Astrocyte of the spinal cord (primary cell): ENCODE measurements at regions not wholly inside any gene's neighbourhood (a gene's known extent, or its start where the extent isn't known, plus 50 kb on each side); places are given as distances from the start of the nearest gene placed in this dataset.

ENCODE experiments used
- DNase-seq: peaks from one replicate; pipeline ENCODE4 v3.0.0; 2011; ENCODE audit warnings: low read depth, low spot score
- H3K4me3 ChIP-seq: 2 replicates; pipeline ENCODE4 v1.5.1; 2011; ENCODE audit warnings: low read depth, mild to moderate bottlenecking, low read length, moderate library complexity
- CTCF ChIP-seq: IDR thresholded peaks from 2 replicates; pipeline ENCODE4 v1.5.1; 2012; ENCODE audit warnings: low read depth, mild to moderate bottlenecking, low read length, inconsistent platforms
- in situ Hi-C: cut with HindIII; loops from 2 replicates; pipeline ENCODE4 v1.10.0; 2017; ENCODE audit warnings: low sequenced_read_pairs

DNA sequence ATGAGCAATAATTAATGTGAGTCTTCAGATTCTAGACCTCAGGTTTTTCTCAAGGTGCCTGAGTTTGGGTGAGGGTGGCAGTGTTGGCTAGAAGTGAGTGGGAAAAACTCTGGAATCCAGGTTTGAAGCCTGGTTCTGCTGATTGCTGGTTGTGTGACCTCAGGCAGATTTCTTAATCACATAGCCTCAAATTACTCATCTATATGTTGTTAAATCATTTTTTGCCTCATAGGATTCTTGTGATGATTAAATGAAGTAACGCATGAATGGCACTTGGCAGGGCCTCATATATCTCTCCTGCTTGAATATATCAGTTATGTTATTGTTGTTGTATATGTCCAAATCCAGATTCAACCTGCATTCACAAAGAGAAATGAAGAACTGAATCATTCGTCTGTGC lies 60.5 kb downstream of the NR2F2 start:
- in situ Hi-C loops, result no loop called here
- no peak for DNase-seq
- no peak overlapping the region for H3K4me3 ChIP-seq
- no peak for TF ChIP-seq CTCF

DNA sequence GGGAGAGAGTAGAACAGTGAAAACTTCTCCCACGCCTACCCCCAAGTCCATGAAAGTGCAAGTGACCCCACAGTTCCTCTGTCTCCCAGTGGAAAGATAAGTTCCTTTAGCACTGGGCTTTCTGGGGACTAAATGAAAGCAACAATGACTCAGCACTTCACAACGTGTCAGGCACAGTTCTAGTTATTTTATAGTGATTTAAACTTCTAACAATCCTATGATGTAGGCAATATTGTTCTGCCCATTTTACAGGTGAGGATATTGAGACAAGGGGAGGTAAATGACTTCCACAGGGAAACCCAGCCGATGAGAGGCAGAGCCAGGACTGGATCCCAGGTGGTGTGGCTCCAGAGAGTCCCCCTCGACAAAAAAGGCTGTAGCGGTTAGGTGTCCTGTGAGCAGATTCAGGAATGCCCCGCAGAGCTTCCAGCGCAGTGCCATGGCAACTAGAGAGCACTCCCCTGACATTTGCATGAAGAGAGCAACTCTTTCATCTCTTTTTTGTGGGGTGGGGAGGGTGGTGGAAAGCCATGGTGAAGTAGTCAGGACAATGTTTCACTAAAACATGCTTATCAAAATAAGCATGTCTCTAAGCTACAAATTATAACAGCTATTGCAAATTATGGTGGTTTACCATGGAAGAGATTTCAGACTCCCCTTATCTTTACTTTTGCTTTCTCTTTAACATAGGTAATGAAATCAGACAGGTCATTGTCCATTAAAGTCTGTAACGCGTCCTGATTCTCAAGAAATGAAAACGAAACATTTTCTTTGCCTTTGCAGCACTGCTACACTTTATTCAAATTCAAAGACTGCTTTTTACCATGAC lies 62.1 kb downstream of the NR2F2 start:
- DNase-seq, result no peak
- TF ChIP-seq CTCF, result no peak
- in situ Hi-C loops, result no loop called here
- no peak overlapping the region for H3K4me3 ChIP-seq

DNA sequence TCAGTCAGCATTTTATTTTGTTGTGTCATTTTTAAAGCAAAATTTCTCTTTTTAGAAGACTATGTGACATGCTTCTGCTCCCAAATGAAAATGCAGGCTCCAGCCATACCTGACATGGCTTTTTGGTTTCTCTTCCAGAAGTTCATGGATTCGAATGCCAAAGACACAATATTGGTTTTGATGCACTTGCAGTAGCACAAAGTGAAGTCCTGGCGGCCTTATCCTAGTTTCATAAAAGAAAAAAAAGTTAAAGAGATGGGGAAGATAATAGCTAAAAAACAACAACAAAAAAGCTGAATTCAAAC lies 62.7 kb downstream of the NR2F2 start:
- TF ChIP-seq CTCF, result no peak
- DNase-seq, result no peak
- no peak overlapping the region for H3K4me3 ChIP-seq
- in situ Hi-C loops, result no loop called here

GRCh38 chr15:96395687-96396086 lies 65.2 kb downstream of the NR2F2 start:
- in situ Hi-C loops, result no loop called here
- TF ChIP-seq CTCF, result no peak
- no peak for DNase-seq
- H3K4me3 ChIP-seq, result no peak overlapping the region

GRCh38 chr15:96398776-96399175 lies 68.3 kb downstream of the NR2F2 start:
- no peak for TF ChIP-seq CTCF
- DNase-seq, result no peak
- no peak overlapping the region for H3K4me3 ChIP-seq
- in situ Hi-C loops, result no loop called here

DNA sequence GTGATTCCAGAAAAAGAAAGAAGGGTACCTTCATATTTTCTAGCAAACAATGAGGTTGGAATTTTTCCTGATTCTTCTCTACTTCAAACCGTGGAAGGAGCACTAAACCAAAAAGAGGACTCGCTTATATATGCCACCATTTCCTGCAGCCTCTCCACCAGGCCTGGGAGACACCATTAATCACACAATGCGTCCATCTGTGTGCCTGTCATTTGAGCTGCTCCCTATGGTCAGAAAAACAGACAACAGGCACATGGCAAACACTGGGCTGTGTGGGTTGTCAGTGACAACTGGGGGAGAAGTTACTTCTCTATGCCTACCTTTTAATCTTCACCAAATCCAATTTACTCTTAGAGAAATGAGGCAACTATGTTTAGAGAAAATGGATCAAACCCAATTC lies 71.9 kb downstream of the NR2F2 start:
- no peak for TF ChIP-seq CTCF
- DNase-seq, result no peak
- in situ Hi-C loops, result no loop called here
- no peak overlapping the region for H3K4me3 ChIP-seq
